DMS153 treated with DMSO at 0.1 percent for 48 hours (cell line): ENCODE measurements at regions not wholly inside any gene's neighbourhood (a gene's known extent, or its start where the extent isn't known, plus 50 kb on each side); places are given as distances from the start of the nearest gene placed in this dataset.
"Not testable (repeated sequence)": the region's sequence is repeated elsewhere in the genome, so short reads cannot be mapped to it uniquely, and the experiment has no call there.

ENCODE experiments used
- DNase-seq: peaks from one replicate; lab custom pipeline; 2025; ENCODE audit not compliant: unreplicated experiment; lab: John Stamatoyannopoulos, UW

DNA sequence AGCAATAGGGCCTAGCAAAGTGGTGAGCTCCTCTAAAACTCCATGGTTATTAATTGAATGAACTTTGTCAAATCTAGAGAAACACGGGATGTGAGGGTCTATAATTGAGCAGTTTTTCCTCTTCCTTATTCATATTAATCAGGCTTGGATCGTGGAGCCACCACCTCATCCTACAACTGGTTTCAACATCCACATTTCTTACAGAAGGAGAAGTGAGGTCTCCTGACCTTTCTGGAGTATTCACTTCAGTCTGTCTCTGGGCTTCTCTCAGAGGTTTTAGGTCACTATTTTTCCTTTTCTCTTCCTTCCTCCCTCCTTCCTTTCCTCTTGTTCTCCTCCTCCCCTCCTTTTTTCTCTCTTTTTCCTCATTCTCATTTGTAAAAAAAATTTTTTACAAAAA is 177.3 kb upstream of the ACTBL2 start:
- no peak for DNase-seq

DNA sequence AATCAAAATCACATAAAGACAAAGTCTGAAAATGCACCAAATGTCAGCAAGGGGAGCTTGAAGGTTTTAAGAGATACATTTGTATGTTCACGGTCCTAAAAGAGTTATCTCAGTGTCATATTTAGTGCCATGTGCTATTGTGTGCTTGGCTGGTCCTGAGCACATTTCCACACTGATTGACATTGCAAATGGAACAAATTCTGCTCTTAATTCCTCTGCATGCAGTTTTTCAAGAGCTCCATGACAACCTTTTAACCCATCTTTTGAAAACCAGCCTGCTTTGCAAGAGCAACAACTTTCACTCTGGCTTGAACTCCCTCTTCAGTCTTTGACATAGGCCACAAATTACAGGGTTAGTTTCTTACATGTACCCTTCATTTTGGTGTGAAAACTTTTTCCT is 175.4 kb upstream of the ACTBL2 start:
- no peak for DNase-seq

DNA sequence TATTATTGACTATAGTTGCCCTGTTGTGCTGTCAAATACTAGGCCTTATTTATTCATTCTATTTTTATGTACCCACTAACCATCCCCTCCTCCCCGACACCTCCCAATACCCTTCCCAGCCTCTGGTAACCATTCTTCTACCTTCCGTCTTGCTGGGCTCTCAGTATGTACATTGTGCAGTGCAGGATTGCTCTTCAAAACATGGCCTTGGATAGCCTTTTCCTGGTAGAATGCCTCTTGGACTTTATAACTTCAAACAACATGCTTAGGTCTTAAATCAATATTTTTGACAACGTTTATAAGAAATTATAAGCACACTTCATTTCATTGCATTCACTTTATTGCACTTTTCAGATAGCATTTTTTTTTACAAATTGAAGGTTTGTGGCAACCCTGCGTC is 172.6 kb upstream of the ACTBL2 start:
- DNase-seq, result no peak

DNA sequence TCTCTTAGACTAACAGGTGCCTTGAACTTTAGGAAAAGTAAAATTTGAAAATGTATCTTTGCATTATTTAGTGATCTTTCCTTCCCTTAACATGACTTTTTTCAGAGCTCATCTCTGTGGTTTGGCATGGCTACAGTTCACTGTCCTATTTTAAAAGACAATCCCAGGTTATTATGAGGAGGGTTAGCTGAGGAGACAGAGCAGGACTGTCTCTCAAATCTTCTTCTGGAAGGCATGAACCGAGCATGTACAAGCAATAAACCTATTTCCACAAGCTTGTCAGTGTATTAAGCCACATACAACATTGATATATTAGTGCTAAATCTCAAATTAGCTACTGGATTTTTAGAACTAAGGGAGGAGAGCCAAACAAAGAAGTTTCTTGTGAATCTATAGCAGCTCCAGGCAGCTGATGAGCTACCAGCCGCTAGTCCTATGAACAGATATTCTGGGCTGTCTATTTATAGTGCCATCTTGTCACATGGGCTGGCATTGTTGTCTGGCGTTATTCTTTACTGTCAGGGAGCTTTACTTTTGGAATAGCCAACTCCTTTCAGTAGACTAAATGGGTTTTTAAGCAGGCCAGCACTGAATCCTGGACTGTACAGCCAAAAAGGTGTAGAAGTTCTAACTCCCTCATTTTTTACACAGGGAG is 171.2 kb upstream of the ACTBL2 start:
- DNase-seq, result no peak

DNA sequence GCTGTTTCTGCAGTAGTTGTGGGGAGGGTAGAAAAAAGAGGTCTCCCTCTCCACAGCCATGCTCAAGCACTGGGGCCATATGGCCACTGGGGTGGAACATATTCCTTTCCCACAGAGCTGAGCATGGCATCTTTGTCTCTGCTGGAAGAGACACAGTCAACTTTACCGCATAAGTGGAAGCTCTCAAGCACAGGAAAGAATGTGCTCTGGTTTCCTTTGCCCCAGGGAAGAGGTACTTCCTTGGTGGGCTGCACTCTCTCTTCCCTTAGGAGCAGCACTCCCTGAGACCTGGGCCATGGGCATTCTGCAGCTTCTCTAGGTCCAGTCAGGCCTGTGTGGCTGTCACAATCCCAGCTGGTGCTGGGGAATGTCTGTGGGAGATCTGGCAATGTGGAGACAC is 168.5 kb upstream of the ACTBL2 start:
- DNase-seq, result no peak

DNA sequence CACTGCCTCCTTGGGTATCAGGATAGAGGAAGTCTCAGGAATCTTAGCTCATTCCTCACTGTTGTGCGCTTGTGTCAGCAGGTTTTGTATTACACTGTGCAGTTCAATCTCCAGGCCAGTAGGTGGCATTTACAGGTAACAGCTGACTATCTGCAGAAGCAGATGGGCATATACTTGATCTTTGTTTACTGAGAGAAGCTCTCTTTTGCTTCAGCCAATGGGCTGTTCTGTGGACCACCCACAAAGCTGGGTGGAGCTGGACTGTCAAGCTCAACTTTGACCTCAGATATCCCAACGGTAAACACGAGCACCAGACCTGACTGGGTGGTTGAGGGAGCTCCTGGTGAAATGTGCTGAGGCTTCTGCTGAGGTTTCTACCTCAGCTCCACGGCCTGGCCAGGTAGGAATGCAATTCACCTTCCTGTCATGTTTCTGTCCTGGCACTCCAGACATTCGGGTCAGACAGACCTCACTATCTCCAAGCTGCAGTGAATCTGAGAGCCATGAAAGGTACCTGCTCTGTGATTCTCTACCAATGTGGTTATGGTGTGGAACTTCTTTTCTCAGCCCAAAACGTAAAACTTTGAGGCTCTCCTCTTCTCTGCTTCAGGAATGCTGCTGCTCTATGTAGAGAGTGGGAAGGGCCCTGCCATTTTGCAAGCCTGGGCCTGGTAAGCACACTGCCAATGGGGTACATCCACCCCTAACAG is 167.9 kb upstream of the ACTBL2 start:
- no peak for DNase-seq

DNA sequence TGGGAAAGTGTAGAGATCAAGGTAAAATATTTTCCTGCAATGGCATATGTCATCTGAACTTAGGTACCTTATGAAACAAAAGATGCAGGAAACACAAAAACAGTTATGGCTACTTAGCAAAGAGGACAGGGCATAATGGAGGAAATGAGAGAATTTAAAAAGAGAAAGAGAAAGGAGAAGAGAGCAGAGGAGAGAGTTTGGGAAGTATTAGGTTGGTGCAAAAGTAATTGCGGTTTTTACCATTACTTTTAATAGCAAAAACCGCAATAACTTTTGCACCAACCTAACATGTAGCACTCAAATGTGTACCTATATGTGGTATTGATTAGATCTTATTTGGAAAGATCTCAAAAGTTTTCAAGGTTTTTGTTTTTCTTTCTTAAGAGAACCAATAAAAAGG is 160.1 kb upstream of the ACTBL2 start:
- no peak for DNase-seq

DNA sequence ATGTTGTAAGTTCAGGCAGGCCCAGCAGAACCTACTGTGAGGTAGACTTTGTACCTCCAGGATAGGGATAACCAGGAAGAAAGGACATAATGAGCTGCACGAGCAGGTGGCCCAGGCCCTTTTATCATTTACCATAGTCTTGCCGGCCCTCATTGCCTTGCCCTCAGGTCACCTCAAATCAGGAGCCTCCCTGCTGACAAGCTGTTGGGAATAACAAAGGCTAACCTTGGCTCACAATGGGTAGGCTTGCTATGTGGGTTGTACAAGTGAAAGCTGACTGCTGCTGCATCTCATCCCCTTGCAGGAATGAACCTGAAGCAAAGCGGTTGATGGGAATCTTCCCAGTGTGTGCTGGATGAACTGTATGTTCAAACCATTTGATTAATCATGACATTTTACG is 159.5 kb upstream of the ACTBL2 start:
- no peak for DNase-seq

DNA sequence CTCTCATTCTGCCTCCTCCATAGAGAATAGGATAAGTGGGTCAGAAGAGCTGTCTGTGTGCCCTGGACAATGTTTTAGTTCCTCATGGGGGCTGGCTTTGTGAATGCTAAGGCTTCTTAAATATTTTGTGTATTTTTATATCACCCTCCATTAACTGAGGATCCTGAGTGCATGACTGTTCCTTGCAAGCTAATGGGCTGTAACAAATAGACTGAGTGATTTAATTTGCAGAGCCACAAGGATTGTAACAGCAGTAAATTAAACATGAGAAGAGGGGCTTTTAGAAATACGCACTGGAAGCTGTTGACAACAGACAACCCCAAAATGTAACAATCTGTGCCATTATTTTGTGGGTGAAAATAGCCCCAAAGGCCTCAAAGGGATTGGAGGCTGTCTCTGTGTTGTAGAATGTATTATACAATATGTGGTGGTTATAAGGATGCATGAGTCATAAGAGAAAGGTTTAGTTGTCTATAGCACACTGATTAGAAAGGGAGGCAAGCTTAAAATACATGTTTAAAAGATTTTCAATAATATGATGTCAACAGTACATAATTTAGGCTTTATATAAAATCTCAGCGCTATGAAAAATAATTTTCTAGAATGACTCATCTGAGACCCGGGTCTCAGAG is 152.7 kb upstream of the ACTBL2 start:
- DNase-seq, result no peak

DNA sequence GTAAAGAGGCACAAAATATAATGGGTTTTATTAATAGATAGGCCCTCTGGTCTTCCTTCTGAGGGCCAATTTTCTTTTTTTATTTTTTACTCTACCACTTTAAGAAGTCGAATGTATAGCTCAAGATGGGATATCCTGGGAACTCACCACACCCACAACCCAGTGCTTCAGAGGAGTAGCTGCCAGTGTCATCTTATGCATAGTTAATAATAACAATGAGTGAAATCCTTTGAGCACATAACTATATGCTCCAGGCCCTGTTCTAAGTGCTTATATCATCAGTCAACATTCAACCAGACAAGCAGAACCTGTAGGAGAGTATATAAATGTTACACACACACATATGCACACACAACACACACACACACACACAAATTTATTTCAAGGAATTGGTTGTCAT is 150.3 kb upstream of the ACTBL2 start:
- no peak for DNase-seq

DNA sequence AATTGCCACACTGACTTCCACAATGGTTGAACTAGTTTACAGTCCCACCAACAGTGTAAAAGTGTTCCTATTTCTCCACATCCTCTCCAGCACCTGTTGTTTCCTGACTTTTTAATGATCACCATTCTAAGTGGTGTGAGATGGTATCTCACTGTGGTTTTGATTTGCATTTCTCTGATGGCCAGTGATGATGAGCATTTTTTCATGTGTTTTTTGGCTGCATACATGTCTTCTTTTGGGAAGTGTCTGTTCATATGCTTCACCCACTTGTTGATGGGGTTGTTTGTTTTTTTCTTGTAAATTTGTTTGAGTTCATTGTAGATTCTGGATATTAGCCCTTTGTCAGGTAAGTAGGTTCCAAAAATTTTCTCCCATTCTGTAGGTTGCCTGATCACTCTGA is 148.5 kb upstream of the ACTBL2 start:
- not testable (repeated sequence) for DNase-seq

DNA sequence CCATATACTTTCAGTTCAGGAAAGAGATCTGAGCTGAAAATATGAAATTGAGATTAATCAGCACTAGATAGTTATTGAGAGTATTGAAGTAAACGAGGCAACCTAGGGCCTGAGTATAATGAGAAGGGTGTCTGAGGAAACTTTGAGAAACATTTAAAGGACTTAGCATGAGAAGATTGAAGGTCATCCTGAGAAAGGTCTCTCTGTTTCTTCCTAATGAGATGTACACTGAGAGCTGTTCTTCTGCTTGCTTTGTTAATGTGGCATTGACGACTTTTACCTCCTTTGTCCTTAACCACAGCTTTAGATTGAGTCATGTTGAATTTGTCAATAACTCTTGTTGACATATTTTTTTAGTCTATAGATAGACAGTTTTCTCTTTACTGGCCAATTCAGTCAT is 145.1 kb upstream of the ACTBL2 start:
- DNase-seq, result no peak

DNA sequence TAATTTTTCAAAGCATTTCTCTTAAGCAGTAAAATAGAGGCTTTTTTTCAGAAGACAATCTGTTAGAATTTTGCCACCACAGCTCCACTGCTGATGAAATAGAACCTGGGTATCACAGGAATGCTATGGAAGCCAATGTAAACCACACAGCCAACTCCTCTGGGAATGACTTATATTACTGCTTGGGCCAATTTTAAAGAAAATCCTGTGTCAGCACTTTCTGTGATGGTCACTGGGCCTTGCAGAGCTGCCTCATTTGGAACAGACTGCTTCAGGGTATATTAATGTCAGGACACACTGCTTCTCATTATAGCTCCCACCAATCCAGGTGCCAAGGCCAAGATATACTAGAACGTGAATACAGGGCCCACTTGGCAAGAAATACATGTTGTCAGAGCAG is 144.1 kb upstream of the ACTBL2 start:
- DNase-seq, result no peak

DNA sequence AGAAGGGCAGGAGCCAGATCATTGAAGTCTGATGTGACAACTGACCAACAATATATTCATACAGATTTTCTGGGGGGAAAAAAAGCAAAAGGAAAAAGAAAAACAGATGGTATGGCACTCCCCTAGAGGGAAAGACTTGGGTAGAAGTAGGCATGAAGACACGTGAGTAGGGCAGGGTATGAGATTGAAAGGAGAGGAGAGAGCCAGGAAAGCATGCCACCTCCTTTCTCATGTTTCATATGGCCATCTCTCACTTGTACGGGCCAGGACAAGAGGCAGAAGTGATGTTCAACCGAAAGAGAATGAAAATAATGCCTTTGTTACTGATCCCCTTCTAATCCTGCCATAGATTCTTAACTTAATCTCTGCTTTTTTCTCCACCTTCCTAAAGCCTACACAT is 139.0 kb upstream of the ACTBL2 start:
- DNase-seq, result no peak

DNA sequence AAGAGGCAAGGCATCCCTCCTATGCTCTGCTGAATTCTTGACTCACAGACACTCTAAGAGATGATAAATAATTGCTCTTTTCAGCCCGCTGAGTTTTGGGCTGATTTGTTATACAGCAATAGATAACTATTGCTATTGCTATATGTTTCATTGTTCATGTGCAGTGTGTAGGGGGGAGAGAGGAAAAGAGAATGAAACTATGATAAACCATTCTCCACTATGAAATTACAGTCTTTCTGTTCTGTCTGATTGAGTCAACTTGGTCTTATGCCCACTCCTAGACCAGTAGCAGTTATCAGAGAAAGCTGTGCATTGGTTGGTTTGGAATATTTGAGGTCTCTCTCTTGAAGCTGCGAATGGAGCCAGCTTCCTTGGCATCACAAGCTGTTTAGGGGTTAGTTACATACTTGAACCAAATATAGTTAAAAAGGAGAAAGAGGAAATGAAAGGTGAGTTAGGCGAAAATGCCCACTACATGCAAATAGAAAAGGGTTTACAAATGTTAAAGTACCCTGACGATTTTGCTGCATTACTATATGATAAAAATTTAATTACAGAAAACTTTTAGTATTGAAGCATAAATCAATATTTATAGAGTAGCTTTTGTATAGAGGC is 136.3 kb upstream of the ACTBL2 start:
- no peak for DNase-seq

DNA sequence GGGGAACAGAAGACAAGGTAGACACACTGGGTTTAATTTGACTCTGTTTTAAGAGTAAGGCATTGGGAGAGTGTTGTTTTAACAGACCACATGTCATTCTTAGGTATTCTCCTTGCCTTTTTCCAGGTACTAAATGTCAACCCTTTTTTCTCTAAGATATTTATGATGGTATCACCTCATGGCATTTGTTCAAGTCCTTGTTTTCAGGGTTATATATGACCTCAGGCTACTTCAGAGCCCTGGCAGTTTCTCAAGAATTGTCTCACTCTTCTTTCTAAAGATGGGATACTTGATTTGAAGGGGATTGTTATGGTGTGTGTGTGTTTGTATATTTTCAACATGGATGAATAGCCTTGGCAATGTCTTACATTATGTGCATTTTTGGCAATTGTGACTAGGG is 131.1 kb upstream of the ACTBL2 start:
- DNase-seq, result no peak

DNA sequence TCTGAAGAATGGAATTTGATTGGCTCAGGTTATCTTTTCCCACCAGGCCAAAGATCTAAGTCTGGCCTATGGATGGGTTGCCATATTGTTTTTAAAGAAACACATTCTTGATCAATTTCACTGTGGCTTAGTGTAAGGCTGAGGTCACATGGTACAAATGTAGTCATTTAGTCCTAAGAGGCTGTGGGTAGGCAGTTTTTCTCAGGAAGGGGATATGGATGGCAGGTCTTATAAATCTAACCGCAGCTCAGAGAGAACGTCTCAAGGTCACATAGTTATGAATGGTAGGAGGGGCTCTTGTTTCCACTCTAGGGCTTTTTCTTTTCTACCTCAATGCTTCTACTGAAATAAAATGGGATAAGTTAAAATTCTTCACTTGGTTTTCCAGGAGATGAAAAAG is 128.6 kb upstream of the ACTBL2 start:
- DNase-seq, result no peak

DNA sequence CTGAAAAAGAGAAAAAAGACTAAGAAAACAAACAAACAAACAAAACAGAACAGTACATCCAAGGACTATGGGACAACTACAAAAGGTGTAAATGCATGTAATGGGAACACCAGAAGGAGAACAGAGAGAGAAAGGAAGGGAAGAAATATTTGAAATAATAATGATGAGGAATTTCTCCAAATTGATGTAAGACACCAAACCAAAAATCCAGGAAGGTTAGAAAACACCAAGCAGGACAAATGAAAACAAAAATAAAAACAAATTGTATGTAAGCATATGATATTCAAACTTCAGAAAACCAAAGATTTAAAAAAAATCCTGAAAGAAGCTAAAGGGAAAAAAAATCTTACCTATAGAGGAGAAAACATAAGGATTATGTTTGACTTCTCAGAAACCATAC is 125.9 kb upstream of the ACTBL2 start:
- DNase-seq, result no peak

DNA sequence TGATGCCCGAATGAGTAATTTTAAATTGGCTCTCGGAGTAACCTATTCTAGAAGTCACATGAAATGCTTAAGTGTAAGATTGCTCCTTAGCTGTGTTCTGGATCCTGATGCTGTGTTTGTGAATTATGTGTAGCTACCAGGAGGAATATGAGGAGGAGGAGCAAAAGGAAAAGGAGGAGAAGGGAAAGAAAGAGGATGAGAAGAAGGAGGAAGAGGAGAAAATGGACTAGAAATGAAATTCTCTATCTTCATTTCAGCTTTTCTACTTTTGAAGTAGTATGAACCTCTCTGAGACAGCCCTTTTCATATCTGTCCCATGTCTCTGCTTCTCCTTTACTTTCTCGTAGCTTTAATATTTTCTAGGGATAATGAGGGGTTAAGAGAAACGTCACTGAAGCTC is 119.4 kb upstream of the ACTBL2 start:
- DNase-seq, result no peak

DNA sequence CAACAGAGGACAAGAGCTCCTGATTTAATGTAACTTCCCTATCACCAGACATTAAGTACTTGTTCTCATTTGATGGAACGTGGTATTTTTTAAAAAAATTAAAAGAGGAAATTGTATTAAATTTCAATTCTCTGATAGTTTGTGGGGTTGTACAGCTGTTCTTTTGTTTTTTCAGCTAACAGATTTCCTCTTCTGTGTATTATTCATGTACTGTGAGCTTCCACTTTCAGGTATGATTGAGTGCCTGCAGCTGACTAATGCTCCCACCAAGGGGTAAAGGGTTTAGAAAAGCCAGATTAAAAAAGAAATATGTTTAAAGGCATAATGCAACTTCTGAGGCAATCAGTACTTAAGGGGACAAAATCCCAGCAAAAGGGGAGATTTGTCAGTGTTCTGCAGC is 117.7 kb upstream of the ACTBL2 start:
- no peak for DNase-seq

DNA sequence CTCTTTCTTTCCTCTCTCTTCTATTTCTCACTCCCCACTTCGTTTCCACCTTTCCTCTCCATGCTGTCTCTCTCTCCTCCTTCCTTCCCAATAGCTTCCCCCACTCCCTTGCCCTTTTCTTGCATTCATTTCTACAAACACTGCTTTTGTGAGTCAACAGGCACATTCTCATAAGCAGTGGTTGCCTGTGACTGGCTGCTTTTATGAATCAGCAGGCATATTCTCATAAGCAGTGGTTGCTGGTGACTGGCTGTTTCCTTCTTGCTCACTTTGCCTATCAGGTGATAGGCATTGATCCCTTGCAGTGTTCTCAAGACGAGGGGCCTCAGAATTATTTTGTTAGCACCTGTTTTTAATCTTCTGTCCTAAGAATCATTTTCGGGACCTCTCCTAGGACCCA is 116.1 kb upstream of the ACTBL2 start:
- DNase-seq, result no peak

DNA sequence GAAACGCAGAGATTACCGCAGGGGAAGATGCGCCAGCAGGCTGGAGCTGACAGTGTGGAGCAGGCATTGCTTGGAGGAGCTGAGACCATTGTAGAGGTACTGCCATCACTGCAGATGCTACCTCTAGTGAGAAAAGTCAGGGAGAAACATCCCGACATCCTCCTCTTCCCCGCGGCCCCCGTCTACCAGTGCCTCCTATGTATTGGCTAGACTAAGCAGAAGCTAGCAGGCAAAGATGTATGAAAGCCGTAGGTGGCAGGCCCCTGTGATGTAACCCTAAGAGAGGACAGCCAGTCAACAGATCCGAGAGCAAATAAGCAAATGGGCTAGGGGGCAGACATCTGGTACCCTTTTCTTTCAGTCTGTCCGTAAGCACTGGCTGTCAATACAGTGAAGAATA is 115.5 kb upstream of the ACTBL2 start:
- DNase-seq, result no peak
